WERI-Rb-1 (cell line): ENCODE measurements at regions not wholly inside any gene's neighbourhood (a gene's known extent, or its start where the extent isn't known, plus 50 kb on each side); places are given as distances from the start of the nearest gene placed in this dataset.

ENCODE experiments used
- DNase-seq: peaks from one replicate; pipeline ENCODE4 v3.0.0-alpha.2; 2020
- H3K27ac ChIP-seq: fragments of 250-450 bp; sonication (Bioruptor Pico); 2 replicates; pipeline ENCODE4 v1.5.1; 2020; ENCODE audit warnings: mild to moderate bottlenecking, moderate library complexity
- H3K27me3 ChIP-seq: fragments of 250-450 bp; sonication (Bioruptor Pico); 2 replicates; pipeline ENCODE4 v1.5.1; 2021; ENCODE audit warnings: mild to moderate bottlenecking, low read depth, moderate library complexity; ENCODE audit not compliant: insufficient read depth, severe bottlenecking
- H3K36me3 ChIP-seq: fragments of 250-450 bp; sonication (Bioruptor Pico); 2 replicates; pipeline ENCODE4 v1.5.1; 2020; ENCODE audit warnings: mild to moderate bottlenecking, moderate library complexity
- H3K4me3 ChIP-seq: 2 replicates; pipeline ENCODE4 v1.5.1; 2011; ENCODE audit warnings: low read depth, mild to moderate bottlenecking, control low read depth, low read length
- H3K9me3 ChIP-seq: fragments of 250-450 bp; sonication (Bioruptor Pico); 2 replicates; pipeline ENCODE4 v1.5.1; 2021; ENCODE audit warnings: mild to moderate bottlenecking, moderate library complexity; ENCODE audit not compliant: severe bottlenecking
- CTCF ChIP-seq: IDR thresholded peaks from 2 replicates; pipeline ENCODE4 v1.5.1; 2011; ENCODE audit warnings: low read depth, mild to moderate bottlenecking, control low read depth, inconsistent platforms, low read length

- no peak overlapping the region for H3K4me3 ChIP-seq
- TF ChIP-seq CTCF, result no peak
- no peaks in the 10 kb centered on the region for H3K27me3 ChIP-seq
- no peak overlapping the region for H3K27ac ChIP-seq
- H3K36me3 ChIP-seq, result no peaks in the 10 kb centered on the region
- DNase-seq, result no peak
- no peaks in the 10 kb centered on the region for H3K9me3 ChIP-seq
Observed at GRCh38 chr4:24315056-24315455, 269.3 kb downstream of the DHX15 start.

GRCh38 chr4:24312261-24312913 lies 272.0 kb downstream of the DHX15 start:
- Histone ChIP-seq H3K4me3 (no peak overlapping the region), H3K27ac (no peak overlapping the region), H3K9me3 (no peaks in the 10 kb centered on the region), H3K27me3 (no peaks in the 10 kb centered on the region), H3K36me3 (no peaks in the 10 kb centered on the region)
- TF ChIP-seq CTCF, result no peak
- DNase-seq, result no peak

GRCh38 chr4:24303926-24304325 lies 280.4 kb downstream of the DHX15 start:
- Histone ChIP-seq H3K36me3 (no peaks in the 10 kb centered on the region), H3K4me3 (no peak overlapping the region), H3K27me3 (no peaks in the 10 kb centered on the region), H3K9me3 (no peaks in the 10 kb centered on the region), H3K27ac (no peak overlapping the region)
- TF ChIP-seq CTCF, result no peak
- no peak for DNase-seq

- H3K4me3 ChIP-seq, result no peak overlapping the region
- TF ChIP-seq CTCF, result no peak
- H3K27me3 ChIP-seq, result no peaks in the 10 kb centered on the region
- no peaks in the 10 kb centered on the region for H3K36me3 ChIP-seq
- DNase-seq, result no peak
- no peaks in the 10 kb centered on the region for H3K9me3 ChIP-seq
- no peak overlapping the region for H3K27ac ChIP-seq
Observed at GRCh38 chr4:24298911-24299310, 285.4 kb downstream of the DHX15 start.

- Histone ChIP-seq H3K27me3 (no peaks in the 10 kb centered on the region), H3K36me3 (no peaks in the 10 kb centered on the region), H3K4me3 (no peak overlapping the region), H3K9me3 (no peaks in the 10 kb centered on the region), H3K27ac (no peak overlapping the region)
- DNase-seq, result no peak
- no peak for TF ChIP-seq CTCF
Observed at GRCh38 chr4:24287096-24287495, 297.3 kb downstream of the DHX15 start.

- TF ChIP-seq CTCF, result no peak
- Histone ChIP-seq H3K36me3 (no peaks in the 10 kb centered on the region), H3K27me3 (no peaks in the 10 kb centered on the region), H3K27ac (no peak overlapping the region), H3K9me3 (no peaks in the 10 kb centered on the region), H3K4me3 (no peak overlapping the region)
- DNase-seq, result no peak
Observed at GRCh38 chr4:24285759-24286158, 298.6 kb downstream of the DHX15 start.
